Ammon's horn (tissue), 1 donor: ENCODE measurements at regions not wholly inside any gene's neighbourhood (a gene's known extent, or its start where the extent isn't known, plus 50 kb on each side); places are given as distances from the start of the nearest gene placed in this dataset.
A peak's percentile ranks its signal among the peaks of the same experiment; 100 is the strongest.

ENCODE experiments used
- DNase-seq: peaks from one replicate; pipeline ENCODE4 v3.0.0-alpha.2; 2016; ENCODE audit warnings: low spot score

GRCh38 chr20:40958598-40958997 is 70.0 kb upstream of the TOP1 start:
- no peak for DNase-seq

- no peak for DNase-seq
Measured at GRCh38 chr20:40959325-40960092, 69.1 kb upstream of the TOP1 start.

GRCh38 chr20:40960101-40960500 is 68.5 kb upstream of the TOP1 start:
- DNase-seq = no peak

GRCh38 chr20:40960521-40960956 is 68.1 kb upstream of the TOP1 start:
- DNase-seq = no peak

- DNase-seq = no peak
Measured at GRCh38 chr20:40961176-40961575, 67.4 kb upstream of the TOP1 start.

GRCh38 chr20:40961686-40962640 is 66.7 kb upstream of the TOP1 start:
- no peak for DNase-seq

- peak; percentile 76 for DNase-seq
Measured at GRCh38 chr20:40962733-40963504, 65.7 kb upstream of the TOP1 start.

GRCh38 chr20:40963505-40963845 is 65.1 kb upstream of the TOP1 start:
- no peak for DNase-seq

GRCh38 chr20:40965671-40966070 is 63.0 kb upstream of the TOP1 start:
- DNase-seq = no peak

- no peak for DNase-seq
Measured at GRCh38 chr20:40966103-40966502, 62.5 kb upstream of the TOP1 start.

GRCh38 chr20:40966516-40967185 is 62.0 kb upstream of the TOP1 start:
- DNase-seq = no peak

- no peak for DNase-seq
Measured at GRCh38 chr20:40967700-40968099, 60.9 kb upstream of the TOP1 start.

- DNase-seq = peak; percentile 85
Measured at GRCh38 chr20:40968816-40969562, 59.6 kb upstream of the TOP1 start.

GRCh38 chr20:40970218-40970617 is 58.4 kb upstream of the TOP1 start:
- no peak for DNase-seq

- DNase-seq = no peak
Measured at GRCh38 chr20:40977218-40977617, 51.4 kb upstream of the TOP1 start.

GRCh38 chr20:40978761-40979160 is 49.9 kb upstream of the TOP1 start:
- no peak for DNase-seq
